MCF 10A (cell line): ENCODE measurements at regions not wholly inside any gene's neighbourhood (a gene's known extent, or its start where the extent isn't known, plus 50 kb on each side); places are given as distances from the start of the nearest gene placed in this dataset.

Experiments
- BruUV-seq: library from RNA; stranded (reverse); fragments of 400-500 nt; replicated peaks from 2 replicates; lab custom pipeline; 2021; lab: Mats Ljungman, UMichigan
- CTCF ChIA-PET: fragments of 300-600 bp; sonication (Branson Sonifier 250); formaldehyde crosslinking; extraction: SDS; loops from one replicate; lab custom pipeline; 2021; ENCODE audit warnings: antibody characterized with exemption, inconsistent platforms; lab: Yijun Ruan, JAX
- POLR2A ChIA-PET: fragments of 300-600, 350-650 bp; sonication (Branson Sonifier 250); formaldehyde crosslinking; extraction: SDS; loops from one replicate; lab custom pipeline; 2020; ENCODE audit warnings: antibody characterized with exemption, inconsistent platforms; lab: Yijun Ruan, JAX
- DNase-seq: peaks from one replicate; pipeline ENCODE4 v3.0.0-alpha.2; 2018; ENCODE audit not compliant: unreplicated experiment
- H3K27ac Mint-ChIP-seq: one replicate; pipeline ENCODE4 v1.8.0; 2022; ENCODE audit warnings: mild to moderate bottlenecking, low read depth, mixed read lengths; ENCODE audit not compliant: unreplicated experiment
- H3K27me3 Mint-ChIP-seq: one replicate; pipeline ENCODE4 v1.8.0; 2022; ENCODE audit warnings: mixed read lengths; ENCODE audit not compliant: insufficient read depth, unreplicated experiment
- H3K36me3 Mint-ChIP-seq: one replicate; pipeline ENCODE4 v1.8.0; 2022; ENCODE audit warnings: mild to moderate bottlenecking, moderate library complexity, mixed read lengths; ENCODE audit not compliant: insufficient read depth, unreplicated experiment
- H3K4me1 Mint-ChIP-seq: one replicate; pipeline ENCODE4 v1.8.0; 2022; ENCODE audit warnings: mixed read lengths; ENCODE audit not compliant: insufficient read depth, unreplicated experiment
- H3K4me3 Mint-ChIP-seq: one replicate; pipeline ENCODE4 v1.8.0; 2022; ENCODE audit warnings: mild to moderate bottlenecking, moderate library complexity, mixed read lengths; ENCODE audit not compliant: unreplicated experiment
- H3K9me3 Mint-ChIP-seq: one replicate; pipeline ENCODE4 v1.8.0; 2022; ENCODE audit warnings: mixed read lengths; ENCODE audit not compliant: unreplicated experiment
- CTCF ChIP-seq: fragments of 200-600 bp; IDR thresholded peaks from one replicate; pipeline ENCODE4 v1.8.0; 2022; ENCODE audit warnings: antibody characterized with exemption, mild to moderate bottlenecking; ENCODE audit not compliant: unreplicated experiment
- intact Hi-C: fragments of 100-400 bp; cut with micrococcal nuclease; formaldehyde crosslinking; loops from 2 replicates; pipeline ENCODE4 v1.14.1; 2022

- H3K4me1 Mint-ChIP-seq, result no peaks in the 10 kb centered on the region
- intact Hi-C loops, result no loop called here
- BruUV-seq, result no TSS peak
- H3K27ac Mint-ChIP-seq, result no peak overlapping the region
- no peak for DNase-seq
- peaks cover 17% of the 10 kb centered on the region for H3K9me3 Mint-ChIP-seq
- no peak overlapping the region for H3K4me3 Mint-ChIP-seq
- ChIA-PET POLR2A (no interaction called here), CTCF (no interaction called here)
- H3K36me3 Mint-ChIP-seq, result no peaks in the 10 kb centered on the region
- TF ChIP-seq CTCF, result no peak
- H3K27me3 Mint-ChIP-seq, result peaks cover 70% of the 10 kb centered on the region
Measured at GRCh38 chr7:79736418-79736817, 283.0 kb upstream of the MAGI2 start.

- ChIA-PET POLR2A (no interaction called here), CTCF (no interaction called here)
- Mint-ChIP-seq H3K4me1 (no peaks in the 10 kb centered on the region), H3K27ac (no peak overlapping the region), H3K9me3 (peaks cover 17% of the 10 kb centered on the region), H3K36me3 (no peaks in the 10 kb centered on the region), H3K4me3 (no peak overlapping the region), H3K27me3 (peaks cover 56% of the 10 kb centered on the region)
- BruUV-seq, result no TSS peak
- no peak for TF ChIP-seq CTCF
- DNase-seq, result no peak
- intact Hi-C loops, result no loop called here
Measured at GRCh38 chr7:79735012-79735411, 281.5 kb upstream of the MAGI2 start.

GRCh38 chr7:79734181-79734580, 280.7 kb upstream of the MAGI2 start:
- POLR2A ChIA-PET, result no interaction called here
- no TSS peak for BruUV-seq
- no peaks in the 10 kb centered on the region for H3K4me1 Mint-ChIP-seq
- H3K9me3 Mint-ChIP-seq, result peaks cover 17% of the 10 kb centered on the region
- DNase-seq, result no peak
- no peaks in the 10 kb centered on the region for H3K36me3 Mint-ChIP-seq
- intact Hi-C loops, result no loop called here
- H3K4me3 Mint-ChIP-seq, result no peak overlapping the region
- CTCF ChIA-PET, result no interaction called here
- peaks cover 53% of the 10 kb centered on the region for H3K27me3 Mint-ChIP-seq
- no peak overlapping the region for H3K27ac Mint-ChIP-seq
- no peak for TF ChIP-seq CTCF

- Mint-ChIP-seq H3K9me3 (peaks cover 17% of the 10 kb centered on the region), H3K27ac (no peak overlapping the region), H3K36me3 (no peaks in the 10 kb centered on the region), H3K27me3 (peaks cover 53% of the 10 kb centered on the region), H3K4me1 (no peaks in the 10 kb centered on the region), H3K4me3 (no peak overlapping the region)
- ChIA-PET POLR2A (no interaction called here), CTCF (interaction anchor here (0.6 kb wide), 1 partner anchor 919 kb away, joined by 4 read pairs; no protein-coding TSS in a partner anchor)
- intact Hi-C loops, result no loop called here
- BruUV-seq, result no TSS peak
- no peak for TF ChIP-seq CTCF
- no peak for DNase-seq
Measured at GRCh38 chr7:79732535-79732934, 279.1 kb upstream of the MAGI2 start.
